Adrenal gland (tissue), 5 donors: ENCODE measurements at regions not wholly inside any gene's neighbourhood (a gene's known extent, or its start where the extent isn't known, plus 50 kb on each side); places are given as distances from the start of the nearest gene placed in this dataset.

Experiments used
- CTCF ChIP-seq, 6 experiments: fragments of 450-650 bp in 4 of 6; fragments of 200-600 bp in 2 of 6; sonication (generic) in 1 of 6; IDR thresholded peaks; 1 replicate in 5 of 6; 2 replicates in 1 of 6; pipeline versions ENCODE4 v1.5.1 to v1.8.0; 2016 to 2021; ENCODE audit warnings: antibody characterized with exemption in 6 of 6, mild to moderate bottlenecking in 2 of 6, moderate library complexity in 1 of 6
- POLR2A ChIP-seq, 2 donors: fragments of 450-650 bp; IDR thresholded peaks; one replicate each; pipeline ENCODE4 v1.6.1; 2017; ENCODE audit warnings: antibody characterized with exemption in 2 of 2, mild to moderate bottlenecking in 2 of 2, moderate library complexity in 1 of 2
- donor health status: DM: no; HTN: no; CAD: no.

- TF ChIP-seq CTCF (IDR thresholded peaks at IDR 0.05), result no peak
- no peak for TF ChIP-seq POLR2A (IDR thresholded peaks at IDR 0.05)
Observed at GRCh38 chr16:24653725-24654124, 75.7 kb upstream of the TNRC6A start.
